ENCODE measurements at regions not wholly inside any gene's neighbourhood (a gene's known extent, or its start where the extent isn't known, plus 50 kb on each side); places are given as distances from the start of the nearest gene placed in this dataset.

GRCh38 chr13:74229242-74229641 lies 95.0 kb upstream of the KLF12 start:
- Histone ChIP-seq H3K36me3 (ENCODE audit: control insufficient read depth in 2 of 2, insufficient read depth in 2 of 2, low read length in 1 of 2) (no peaks in the 10 kb centered on the region), H3K4me3 (no peak overlapping the region), H3K27me3 (replicated peaks in 1 of 2; ENCODE audit: control insufficient read depth in 2 of 2, insufficient read depth in 2 of 2, low read length in 1 of 2) (no peaks in the 10 kb centered on the region; a peak in 1 of 4 replicates), H3K27ac (ENCODE audit: control insufficient read depth, insufficient read depth) (no peak overlapping the region), H3K79me2 (ENCODE audit: control insufficient read depth, insufficient read depth, low read length) (no peaks in the 10 kb centered on the region), H3K4me1 (ENCODE audit: control insufficient read depth, insufficient read depth, low read length) (no peaks in the 10 kb centered on the region), H3K4me2 (ENCODE audit: control insufficient read depth, insufficient read depth) (no peak overlapping the region), H4K20me1 (ENCODE audit: control insufficient read depth, insufficient read depth) (no peaks in the 10 kb centered on the region), H3K9ac (ENCODE audit: control insufficient read depth, insufficient read depth, low read length) (no peak overlapping the region), H2AFZ (ENCODE audit: control insufficient read depth, low read depth, low read length) (no peak overlapping the region), H3K9me3 (replicated peaks; ENCODE audit: control insufficient read depth, insufficient read depth, low read length) (no peaks in the 10 kb centered on the region; the same call in 2 of the 3 replicates)
- in situ Hi-C loops (cut with MboI): no loop called here
- CTCF ChIA-PET: no interaction called here
- 9% methylated on average over 4 of the region's 4 CpGs for WGBS (ENCODE audit: insufficient coverage, insufficient replicate concordance, low lambda C conversion rate, missing lambda C conversion rate)
- DNase-seq (ENCODE audit: low read depth, low spot score): no peak
- RAD21 ChIA-PET (ENCODE audit: unreplicated experiment): no interaction called here
- SMC1A ChIA-PET (ENCODE audit: uncharacterized antibody, unreplicated experiment): no interaction called here
- BruUV-seq (replicated peaks): no TSS peak
- POLR2A ChIA-PET: interaction anchor here (0.5 kb wide), 1 partner anchor 476 kb away, joined by 3 read pairs; no protein-coding TSS in a partner anchor
- intact Hi-C loops (cut with micrococcal nuclease; ENCODE audit: unreplicated experiment): no loop called here
- ATAC-seq: no peak
- no peak for FAIRE-seq
- TF ChIP-seq FOXK2 (IDR thresholded peaks at IDR 0.05): no peak
- TF ChIP-seq SREBF1 (IDR thresholded peaks at IDR 0.05; ENCODE audit: low read length): no peak
- TF ChIP-seq ATF3 (IDR thresholded peaks at IDR 0.05; ENCODE audit: borderline replicate concordance, extremely low read depth, low read depth, low read length): no peak
- no peak for TF ChIP-seq SUPT20H (IDR thresholded peaks at IDR 0.05; ENCODE audit: borderline replicate concordance, control insufficient read depth, low read depth, low read length)
- no peak for TF ChIP-seq BACH1 (IDR thresholded peaks at IDR 0.05; ENCODE audit: borderline replicate concordance)
- TF ChIP-seq FOXM1 (IDR thresholded peaks at IDR 0.05; ENCODE audit: low read depth, low read length): no peak
- TF ChIP-seq NR2C2 (IDR thresholded peaks at IDR 0.05; ENCODE audit: borderline replicate concordance, control insufficient read depth, insufficient read length, low read depth): no peak
- no peak for TF ChIP-seq SIX5 (IDR thresholded peaks at IDR 0.05; ENCODE audit: low read depth, low read length, severe bottlenecking)
- no peak for TF ChIP-seq E4F1 (IDR thresholded peaks at IDR 0.05; ENCODE audit: borderline replicate concordance, partially characterized antibody)
- TF ChIP-seq ZZZ3 (IDR thresholded peaks at IDR 0.05; ENCODE audit: control insufficient read depth, insufficient read length, low read depth): no peak
- TF ChIP-seq SKIL (IDR thresholded peaks at IDR 0.05; ENCODE audit: low read depth, poor library complexity, severe bottlenecking): no peak
- no peak for TF ChIP-seq CHD1 (IDR thresholded peaks at IDR 0.05; ENCODE audit: low read depth, low read length)
- no peak for TF ChIP-seq NFYB (IDR thresholded peaks at IDR 0.05; ENCODE audit: insufficient read depth, low read depth, low read length)
- no peak for TF ChIP-seq PRDM15 (CRISPR knock-in tag; IDR thresholded peaks at IDR 0.05)
- TF ChIP-seq STAT3 (IDR thresholded peaks at IDR 0.05; ENCODE audit: low read depth, low read length): no peak
